PC-3 (cell line): ENCODE measurements at regions not wholly inside any gene's neighbourhood (a gene's known extent, or its start where the extent isn't known, plus 50 kb on each side); places are given as distances from the start of the nearest gene placed in this dataset.

Experiments used
- ATAC-seq: fragments of 200-7000 bp; cut with Tn5 transposase; 2 replicates; pipeline ENCODE4 v1.9.1; 2020; ENCODE audit warnings: mild to moderate bottlenecking, moderate library complexity
- BruUV-seq: library from RNA; stranded (reverse); fragments of 400-500 nt; replicated peaks from 2 replicates; lab custom pipeline; 2021; lab: Mats Ljungman, UMichigan
- CTCF ChIA-PET: fragments of 300-600 bp; sonication (Branson Sonifier 250); formaldehyde crosslinking; loops from one replicate; lab custom pipeline; 2022; ENCODE audit warnings: antibody characterized with exemption; lab: Charles Lee
- POLR2A ChIA-PET: fragments of 300-600 bp; sonication (Branson Sonifier 250); formaldehyde crosslinking; loops from one replicate; lab custom pipeline; 2022; ENCODE audit warnings: antibody characterized with exemption; ENCODE audit not compliant: unreplicated experiment; lab: Charles Lee
- DNase-seq: peaks from one replicate; pipeline ENCODE4 v3.0.0-alpha.2; 2015
- H2AFZ ChIP-seq: fragments of 300-600 bp; sonication (generic); 2 replicates; pipeline ENCODE4 v1.6.0; 2016; ENCODE audit warnings: antibody characterized with exemption, low read length
- H3F3A ChIP-seq: fragments of 300-600 bp; sonication (generic); one replicate; pipeline ENCODE4 v1.6.0; 2017; ENCODE audit warnings: antibody characterized with exemption, low read length, control low read depth, mild to moderate bottlenecking; ENCODE audit not compliant: unreplicated experiment
- H3K27ac ChIP-seq: fragments of 300-600 bp; sonication (generic); 2 replicates; pipeline ENCODE4 v1.5.1; 2016; ENCODE audit warnings: mild to moderate bottlenecking, low read length
- H3K27me3 ChIP-seq: fragments of 300-600 bp; sonication (generic); 2 replicates; pipeline ENCODE4 v1.6.1; 2016; ENCODE audit warnings: low read length, mixed read lengths
- H3K36me3 ChIP-seq: fragments of 300-600 bp; sonication (generic); 2 replicates; pipeline ENCODE4 v1.6.1; 2016; ENCODE audit warnings: low read depth, mixed run types, low read length, mixed read lengths
- H3K4me1 ChIP-seq: fragments of 300-600 bp; sonication (generic); 2 replicates; pipeline ENCODE4 v1.5.1; 2016; ENCODE audit warnings: low read length; ENCODE audit not compliant: insufficient read depth
- H3K4me2 ChIP-seq: fragments of 300-600 bp; sonication (generic); 2 replicates; pipeline ENCODE4 v1.6.0; 2016; ENCODE audit warnings: low read length
- H3K4me3 ChIP-seq: fragments of 300-600 bp; sonication (generic); 2 replicates; pipeline ENCODE4 v1.5.1; 2016; ENCODE audit warnings: mild to moderate bottlenecking, low read length, mixed read lengths
- H3K79me2 ChIP-seq: fragments of 300-600 bp; sonication (generic); 2 replicates; pipeline ENCODE4 v1.6.1; 2017; ENCODE audit warnings: low read length, mixed read lengths
- H3K9ac ChIP-seq: fragments of 300-600 bp; sonication (generic); 2 replicates; pipeline ENCODE4 v1.6.0; 2016; ENCODE audit warnings: mild to moderate bottlenecking, low read length
- H3K9me2 ChIP-seq: fragments of 300-600 bp; sonication (generic); replicated peaks from 2 replicates; pipeline ENCODE4 v1.6.1; 2016; ENCODE audit warnings: mixed run types, low read length, mixed read lengths
- H3K9me3 ChIP-seq: fragments of 300-600 bp; sonication (generic); 2 replicates; pipeline ENCODE4 v1.6.1; 2016; ENCODE audit warnings: low read length, mixed read lengths
- H4K20me1 ChIP-seq: fragments of 300-600 bp; sonication (generic); 2 replicates; pipeline ENCODE4 v1.6.1; 2016; ENCODE audit warnings: low read length, mixed read lengths
- EZH2 ChIP-seq: fragments of 300-600 bp; sonication (generic); IDR thresholded peaks from one replicate; pipeline ENCODE4 v1.6.1; 2017; ENCODE audit warnings: antibody characterized with exemption, mild to moderate bottlenecking, low read length; ENCODE audit not compliant: unreplicated experiment
- EZH2phosphoT487 ChIP-seq: fragments of 300-600 bp; sonication (generic); IDR thresholded peaks from 2 replicates; pipeline ENCODE4 v1.6.1; 2018; ENCODE audit warnings: mild to moderate bottlenecking, antibody characterized with exemption, low read length, borderline replicate concordance
- intact Hi-C: fragments of 100-400 bp; cut with micrococcal nuclease; formaldehyde crosslinking; loops from 2 replicates; pipeline ENCODE4 v1.9.0; 2023
- TF ChIP-seq, protein P1 (sequence below): fragments of 300-600 bp; sonication (generic); conservative IDR thresholded peaks from 2 replicates; pipeline ENCODE4 v1.5.1; 2017; ENCODE audit warnings: antibody characterized with exemption, low read depth, mild to moderate bottlenecking, low read length

- no peak overlapping the region for H3K4me3 ChIP-seq
- H3K27ac ChIP-seq, result no peak overlapping the region
- H3K4me1 ChIP-seq, result peaks cover 5% of the 10 kb centered on the region
- H3K4me2 ChIP-seq, result no peak overlapping the region
- H3K27me3 ChIP-seq, result no peaks in the 10 kb centered on the region
- no peaks in the 10 kb centered on the region for H3K9me2 ChIP-seq
- H3K9me3 ChIP-seq, result no peaks in the 10 kb centered on the region
- intact Hi-C loops, result no loop called here
- H3K36me3 ChIP-seq, result no peaks in the 10 kb centered on the region
- TF ChIP-seq EZH2 (no peak), EZH2phosphoT487 (no peak)
- TF ChIP-seq, protein P1, sequence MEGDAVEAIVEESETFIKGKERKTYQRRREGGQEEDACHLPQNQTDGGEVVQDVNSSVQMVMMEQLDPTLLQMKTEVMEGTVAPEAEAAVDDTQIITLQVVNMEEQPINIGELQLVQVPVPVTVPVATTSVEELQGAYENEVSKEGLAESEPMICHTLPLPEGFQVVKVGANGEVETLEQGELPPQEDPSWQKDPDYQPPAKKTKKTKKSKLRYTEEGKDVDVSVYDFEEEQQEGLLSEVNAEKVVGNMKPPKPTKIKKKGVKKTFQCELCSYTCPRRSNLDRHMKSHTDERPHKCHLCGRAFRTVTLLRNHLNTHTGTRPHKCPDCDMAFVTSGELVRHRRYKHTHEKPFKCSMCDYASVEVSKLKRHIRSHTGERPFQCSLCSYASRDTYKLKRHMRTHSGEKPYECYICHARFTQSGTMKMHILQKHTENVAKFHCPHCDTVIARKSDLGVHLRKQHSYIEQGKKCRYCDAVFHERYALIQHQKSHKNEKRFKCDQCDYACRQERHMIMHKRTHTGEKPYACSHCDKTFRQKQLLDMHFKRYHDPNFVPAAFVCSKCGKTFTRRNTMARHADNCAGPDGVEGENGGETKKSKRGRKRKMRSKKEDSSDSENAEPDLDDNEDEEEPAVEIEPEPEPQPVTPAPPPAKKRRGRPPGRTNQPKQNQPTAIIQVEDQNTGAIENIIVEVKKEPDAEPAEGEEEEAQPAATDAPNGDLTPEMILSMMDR, result no peak
- CTCF ChIA-PET, result no interaction called here
- ATAC-seq, result no peak
- H3F3A ChIP-seq, result no peaks in the 10 kb centered on the region
- H3K79me2 ChIP-seq, result no peaks in the 10 kb centered on the region
- H4K20me1 ChIP-seq, result no peaks in the 10 kb centered on the region
- POLR2A ChIA-PET, result no interaction called here
- no TSS peak for BruUV-seq
- H3K9ac ChIP-seq, result no peak overlapping the region
- H2AFZ ChIP-seq, result no peak overlapping the region
- no peak for DNase-seq
Measured at GRCh38 chr12:83779526-83779925, 1092.8 kb downstream of the TMTC2 start.

GRCh38 chr12:83769151-83769550 lies 1082.4 kb downstream of the TMTC2 start:
- intact Hi-C loops, result no loop called here
- TF ChIP-seq EZH2phosphoT487 (no peak), EZH2 (no peak)
- TF ChIP-seq, protein P1, result no peak
- DNase-seq, result no peak
- Histone ChIP-seq H3K27ac (no peak overlapping the region), H3K9me3 (no peaks in the 10 kb centered on the region), H3F3A (no peaks in the 10 kb centered on the region), H3K36me3 (no peaks in the 10 kb centered on the region), H3K4me1 (no peaks in the 10 kb centered on the region), H2AFZ (no peak overlapping the region), H3K27me3 (no peaks in the 10 kb centered on the region), H3K4me3 (no peak overlapping the region), H4K20me1 (no peaks in the 10 kb centered on the region), H3K79me2 (no peaks in the 10 kb centered on the region), H3K9me2 (no peaks in the 10 kb centered on the region), H3K4me2 (no peak overlapping the region), H3K9ac (no peak overlapping the region)
- POLR2A ChIA-PET, result no interaction called here
- ATAC-seq, result no peak
- CTCF ChIA-PET, result no interaction called here
- BruUV-seq, result no TSS peak

- no peak overlapping the region for H3K4me2 ChIP-seq
- no peaks in the 10 kb centered on the region for H3K36me3 ChIP-seq
- no peak overlapping the region for H3K27ac ChIP-seq
- no peaks in the 10 kb centered on the region for H3K79me2 ChIP-seq
- intact Hi-C loops, result no loop called here
- no peak overlapping the region for H3K9ac ChIP-seq
- H3K9me3 ChIP-seq, result no peaks in the 10 kb centered on the region
- DNase-seq, result no peak
- no peaks in the 10 kb centered on the region for H4K20me1 ChIP-seq
- H3K4me1 ChIP-seq, result no peaks in the 10 kb centered on the region
- no peak for ATAC-seq
- no peaks in the 10 kb centered on the region for H3F3A ChIP-seq
- H3K27me3 ChIP-seq, result no peaks in the 10 kb centered on the region
- ChIA-PET CTCF (no interaction called here), POLR2A (no interaction called here)
- no peak overlapping the region for H3K4me3 ChIP-seq
- H3K9me2 ChIP-seq, result no peaks in the 10 kb centered on the region
- no peak overlapping the region for H2AFZ ChIP-seq
- no peak for TF ChIP-seq EZH2
- TF ChIP-seq, protein P1, result no peak
- TF ChIP-seq EZH2phosphoT487, result no peak
- no TSS peak for BruUV-seq
Measured at GRCh38 chr12:83767723-83768122, 1081.0 kb downstream of the TMTC2 start.
